GM12892 (cell line): ENCODE measurements at regions not wholly inside any gene's neighbourhood (a gene's known extent, or its start where the extent isn't known, plus 50 kb on each side); places are given as distances from the start of the nearest gene placed in this dataset.
"Not testable (repeated sequence)": the region's sequence is repeated elsewhere in the genome, so short reads cannot be mapped to it uniquely, and the experiment has no call there.

Experiments used
- DNase-seq: peaks from one replicate; pipeline ENCODE4 v3.0.0; 2011; ENCODE audit not compliant: insufficient read length
- FAIRE-seq: peaks from 2 replicates; lab custom pipeline; 2011; peaks lifted over from hg19 to GRCh38; lab: Jason Lieb, UNC
- POLR2A ChIP-seq: IDR thresholded peaks from 2 replicates; pipeline ENCODE4 v1.6.1; 2011; ENCODE audit warnings: low read depth, low read length, control low read depth
- POLR2AphosphoS5 ChIP-seq: IDR thresholded peaks from 2 replicates; pipeline ENCODE4 v1.6.1; 2011; ENCODE audit warnings: low read depth, low read length, control low read depth
- TAF1 ChIP-seq: IDR thresholded peaks from 2 replicates; pipeline ENCODE4 v1.6.1; 2011; ENCODE audit warnings: low read depth, mild to moderate bottlenecking, control low read depth, low read length, borderline replicate concordance

GRCh38 chr11:35046681-35047080 is 92.3 kb upstream of the CD44 start:
- DNase-seq: no peak
- no peak for FAIRE-seq
- TF ChIP-seq POLR2AphosphoS5 (no peak), POLR2A (no peak), TAF1 (no peak)

- TF ChIP-seq POLR2AphosphoS5 (no peak), TAF1 (no peak), POLR2A (no peak)
- FAIRE-seq (peak; percentile 46), DNase-seq (no peak)
Observed at GRCh38 chr11:35047179-35047578, 91.8 kb upstream of the CD44 start.

GRCh38 chr11:35047769-35048168 is 91.2 kb upstream of the CD44 start:
- DNase-seq (no peak), FAIRE-seq (no peak)
- no peak for TF ChIP-seq POLR2A
- TF ChIP-seq TAF1: no peak
- no peak for TF ChIP-seq POLR2AphosphoS5

GRCh38 chr11:35048346-35048745 is 90.6 kb upstream of the CD44 start:
- DNase-seq, FAIRE-seq: not testable (repeated sequence)

GRCh38 chr11:35049859-35050531 is 89.0 kb upstream of the CD44 start:
- DNase-seq (no peak), FAIRE-seq (peak; percentile 85)
- TF ChIP-seq POLR2A: no peak
- TF ChIP-seq POLR2AphosphoS5: no peak
- no peak for TF ChIP-seq TAF1

- DNase-seq (no peak), FAIRE-seq (no peak)
- TF ChIP-seq POLR2AphosphoS5 (no peak), TAF1 (no peak), POLR2A (peak; percentile 26; the same call in 1 of the 2 replicates)
Observed at GRCh38 chr11:35050541-35050995, 88.4 kb upstream of the CD44 start.

- TF ChIP-seq TAF1: no peak
- no peak for DNase-seq
- peak; percentile 73 for FAIRE-seq
Observed at GRCh38 chr11:35056391-35057093, 82.4 kb upstream of the CD44 start.

- DNase-seq (no peak), FAIRE-seq (peak; percentile 70)
- no peak for TF ChIP-seq POLR2A
Observed at GRCh38 chr11:35057926-35058668, 80.9 kb upstream of the CD44 start.

- FAIRE-seq: peak; percentile 71
- DNase-seq: no peak
- TF ChIP-seq POLR2AphosphoS5 (no peak), POLR2A (no peak), TAF1 (no peak)
Observed at GRCh38 chr11:35058669-35059434, 80.1 kb upstream of the CD44 start.

GRCh38 chr11:35061516-35062440 is 77.2 kb upstream of the CD44 start:
- DNase-seq (no peak), FAIRE-seq (peak; percentile 46)
- no peak for TF ChIP-seq TAF1
- no peak for TF ChIP-seq POLR2AphosphoS5
- TF ChIP-seq POLR2A: no peak
